ENCODE measurements at regions not wholly inside any gene's neighbourhood (a gene's known extent, or its start where the extent isn't known, plus 50 kb on each side); places are given as distances from the start of the nearest gene placed in this dataset.

- Histone ChIP-seq H3K27me3 (ENCODE audit: control insufficient read depth in 5 of 5, insufficient read depth in 4 of 5, low read length in 5 of 5) (peaks cover 0 to 6% (median 0%) of the 10 kb centered on the region in 5 donors), H3K9ac (ENCODE audit: low read length in 5 of 5) (no peak overlapping the region), H3K4me1 (ENCODE audit: control insufficient read depth in 5 of 5, insufficient read depth in 5 of 5, low read length in 5 of 5) (peaks cover 0 to 5% (median 0%) of the 10 kb centered on the region in 5 donors), H3K4me3 (ENCODE audit: low read depth in 1 of 5, low read length in 5 of 5) (no peak overlapping the region), H3K36me3 (ENCODE audit: control insufficient read depth in 5 of 5, insufficient read depth in 5 of 5, low read length in 5 of 5) (no peaks in the 10 kb centered on the region), H3K9me3 (ENCODE audit: control insufficient read depth in 5 of 5, low read length in 5 of 5) (no peaks in the 10 kb centered on the region), H3K27ac (ENCODE audit: low read depth, low read length) (no peak overlapping the region)
Observed at GRCh38 chr5:171528036-171528435, 108.6 kb downstream of the FGF18 start.

- Histone ChIP-seq H3K4me3 (ENCODE audit: low read depth in 1 of 5, low read length in 5 of 5) (no peak overlapping the region), H3K27ac (ENCODE audit: low read depth, low read length) (no peak overlapping the region), H3K27me3 (ENCODE audit: control insufficient read depth in 5 of 5, insufficient read depth in 4 of 5, low read length in 5 of 5) (peaks cover 0 to 3% (median 0%) of the 10 kb centered on the region in 5 donors), H3K9me3 (ENCODE audit: control insufficient read depth in 5 of 5, low read length in 5 of 5) (no peaks in the 10 kb centered on the region), H3K9ac (ENCODE audit: low read length in 5 of 5) (no peak overlapping the region), H3K36me3 (ENCODE audit: control insufficient read depth in 5 of 5, insufficient read depth in 5 of 5, low read length in 5 of 5) (no peaks in the 10 kb centered on the region), H3K4me1 (ENCODE audit: control insufficient read depth in 5 of 5, insufficient read depth in 5 of 5, low read length in 5 of 5) (peaks cover 0 to 5% (median 0%) of the 10 kb centered on the region in 5 donors)
Observed at GRCh38 chr5:171528865-171529614, 109.6 kb downstream of the FGF18 start.

GRCh38 chr5:171531638-171532037 is 112.2 kb downstream of the FGF18 start:
- Histone ChIP-seq H3K4me1 (ENCODE audit: control insufficient read depth in 5 of 5, insufficient read depth in 5 of 5, low read length in 5 of 5) (peaks cover 0 to 2% (median 0%) of the 10 kb centered on the region in 5 donors), H3K9me3 (ENCODE audit: control insufficient read depth in 5 of 5, low read length in 5 of 5) (no peaks in the 10 kb centered on the region), H3K27me3 (ENCODE audit: control insufficient read depth in 5 of 5, insufficient read depth in 4 of 5, low read length in 5 of 5) (peaks cover 0 to 3% (median 0%) of the 10 kb centered on the region in 5 donors), H3K9ac (ENCODE audit: low read length in 5 of 5) (no peak overlapping the region), H3K27ac (ENCODE audit: low read depth, low read length) (no peak overlapping the region), H3K36me3 (ENCODE audit: control insufficient read depth in 5 of 5, insufficient read depth in 5 of 5, low read length in 5 of 5) (no peaks in the 10 kb centered on the region), H3K4me3 (ENCODE audit: low read depth in 1 of 5, low read length in 5 of 5) (no peak overlapping the region)

GRCh38 chr5:171533153-171533552 is 113.7 kb downstream of the FGF18 start:
- H3K27ac ChIP-seq (ENCODE audit: low read depth, low read length) = no peak overlapping the region
- H3K4me1 ChIP-seq (ENCODE audit: control insufficient read depth in 5 of 5, insufficient read depth in 5 of 5, low read length in 5 of 5) = peaks cover 0 to 2% (median 0%) of the 10 kb centered on the region in 5 donors
- H3K9ac ChIP-seq (ENCODE audit: low read length in 5 of 5) = no peak overlapping the region
- no peaks in the 10 kb centered on the region for H3K36me3 ChIP-seq (ENCODE audit: control insufficient read depth in 5 of 5, insufficient read depth in 5 of 5, low read length in 5 of 5)
- no peaks in the 10 kb centered on the region for H3K9me3 ChIP-seq (ENCODE audit: control insufficient read depth in 5 of 5, low read length in 5 of 5)
- H3K4me3 ChIP-seq (ENCODE audit: low read depth in 1 of 5, low read length in 5 of 5) = no peak overlapping the region
- peaks cover 0 to 3% (median 0%) of the 10 kb centered on the region in 5 donors for H3K27me3 ChIP-seq (ENCODE audit: control insufficient read depth in 5 of 5, insufficient read depth in 4 of 5, low read length in 5 of 5)

- peaks cover 0 to 3% (median 0%) of the 10 kb centered on the region in 5 donors for H3K27me3 ChIP-seq (ENCODE audit: control insufficient read depth in 5 of 5, insufficient read depth in 4 of 5, low read length in 5 of 5)
- H3K9ac ChIP-seq (ENCODE audit: low read length in 5 of 5) = no peak overlapping the region
- no peak overlapping the region for H3K4me3 ChIP-seq (ENCODE audit: low read depth in 1 of 5, low read length in 5 of 5)
- H3K9me3 ChIP-seq (ENCODE audit: control insufficient read depth in 5 of 5, low read length in 5 of 5) = no peaks in the 10 kb centered on the region
- no peaks in the 10 kb centered on the region for H3K36me3 ChIP-seq (ENCODE audit: control insufficient read depth in 5 of 5, insufficient read depth in 5 of 5, low read length in 5 of 5)
- no peaks in the 10 kb centered on the region for H3K4me1 ChIP-seq (ENCODE audit: control insufficient read depth in 5 of 5, insufficient read depth in 5 of 5, low read length in 5 of 5)
- no peak overlapping the region for H3K27ac ChIP-seq (ENCODE audit: low read depth, low read length)
Observed at GRCh38 chr5:171534043-171534895, 114.8 kb downstream of the FGF18 start.

GRCh38 chr5:171535162-171535561 is 115.7 kb downstream of the FGF18 start:
- H3K9me3 ChIP-seq (ENCODE audit: control insufficient read depth in 5 of 5, low read length in 5 of 5) = no peaks in the 10 kb centered on the region
- no peak overlapping the region for H3K9ac ChIP-seq (ENCODE audit: low read length in 5 of 5)
- H3K4me1 ChIP-seq (ENCODE audit: control insufficient read depth in 5 of 5, insufficient read depth in 5 of 5, low read length in 5 of 5) = no peaks in the 10 kb centered on the region
- no peak overlapping the region for H3K27ac ChIP-seq (ENCODE audit: low read depth, low read length)
- no peak overlapping the region for H3K4me3 ChIP-seq (ENCODE audit: low read depth in 1 of 5, low read length in 5 of 5)
- peaks cover 0 to 4% (median under 1%) of the 10 kb centered on the region in 5 donors for H3K27me3 ChIP-seq (ENCODE audit: control insufficient read depth in 5 of 5, insufficient read depth in 4 of 5, low read length in 5 of 5)
- no peaks in the 10 kb centered on the region for H3K36me3 ChIP-seq (ENCODE audit: control insufficient read depth in 5 of 5, insufficient read depth in 5 of 5, low read length in 5 of 5)

GRCh38 chr5:171537070-171537849 is 117.8 kb downstream of the FGF18 start:
- Histone ChIP-seq H3K36me3 (ENCODE audit: control insufficient read depth in 5 of 5, insufficient read depth in 5 of 5, low read length in 5 of 5) (no peaks in the 10 kb centered on the region), H3K9me3 (ENCODE audit: control insufficient read depth in 5 of 5, low read length in 5 of 5) (no peaks in the 10 kb centered on the region), H3K27me3 (ENCODE audit: control insufficient read depth in 5 of 5, insufficient read depth in 4 of 5, low read length in 5 of 5) (peaks cover 0 to 13% (median 4%) of the 10 kb centered on the region in 5 donors), H3K4me1 (ENCODE audit: control insufficient read depth in 5 of 5, insufficient read depth in 5 of 5, low read length in 5 of 5) (peaks cover 0 to 5% (median 4%) of the 10 kb centered on the region in 5 donors), H3K27ac (ENCODE audit: low read depth, low read length) (no peak overlapping the region), H3K9ac (ENCODE audit: low read length in 5 of 5) (no peak overlapping the region), H3K4me3 (ENCODE audit: low read depth in 1 of 5, low read length in 5 of 5) (no peak overlapping the region)

GRCh38 chr5:171537923-171538537 is 118.6 kb downstream of the FGF18 start:
- Histone ChIP-seq H3K27me3 (ENCODE audit: control insufficient read depth in 5 of 5, insufficient read depth in 4 of 5, low read length in 5 of 5) (peaks cover 0 to 13% (median 4%) of the 10 kb centered on the region in 5 donors), H3K9ac (ENCODE audit: low read length in 5 of 5) (no peak overlapping the region), H3K4me1 (ENCODE audit: control insufficient read depth in 5 of 5, insufficient read depth in 5 of 5, low read length in 5 of 5) (peaks cover 0 to 5% (median 4%) of the 10 kb centered on the region in 5 donors), H3K27ac (ENCODE audit: low read depth, low read length) (no peak overlapping the region), H3K9me3 (ENCODE audit: control insufficient read depth in 5 of 5, low read length in 5 of 5) (no peaks in the 10 kb centered on the region), H3K36me3 (ENCODE audit: control insufficient read depth in 5 of 5, insufficient read depth in 5 of 5, low read length in 5 of 5) (no peaks in the 10 kb centered on the region), H3K4me3 (ENCODE audit: low read depth in 1 of 5, low read length in 5 of 5) (no peak overlapping the region)

GRCh38 chr5:171538681-171539080 is 119.2 kb downstream of the FGF18 start:
- H3K4me1 ChIP-seq (ENCODE audit: control insufficient read depth in 5 of 5, insufficient read depth in 5 of 5, low read length in 5 of 5) = peaks cover 0 to 5% (median 4%) of the 10 kb centered on the region in 5 donors
- no peak overlapping the region for H3K27ac ChIP-seq (ENCODE audit: low read depth, low read length)
- no peaks in the 10 kb centered on the region for H3K36me3 ChIP-seq (ENCODE audit: control insufficient read depth in 5 of 5, insufficient read depth in 5 of 5, low read length in 5 of 5)
- no peak overlapping the region for H3K9ac ChIP-seq (ENCODE audit: low read length in 5 of 5)
- peaks cover 0 to 13% (median 4%) of the 10 kb centered on the region in 5 donors for H3K27me3 ChIP-seq (ENCODE audit: control insufficient read depth in 5 of 5, insufficient read depth in 4 of 5, low read length in 5 of 5)
- no peak overlapping the region for H3K4me3 ChIP-seq (ENCODE audit: low read depth in 1 of 5, low read length in 5 of 5)
- H3K9me3 ChIP-seq (ENCODE audit: control insufficient read depth in 5 of 5, low read length in 5 of 5) = no peaks in the 10 kb centered on the region

Measured in subcutaneous abdominal adipose tissue (tissue), 5 donors.